Stimulated activated CD8-positive, alpha-beta memory T cell treated with anti-CD3 and anti-CD28 coated beads, Interleukin-4, amount 100 ng/mL, for 48 hours (primary cell): ENCODE measurements at regions not wholly inside any gene's neighbourhood (a gene's known extent, or its start where the extent isn't known, plus 50 kb on each side); places are given as distances from the start of the nearest gene placed in this dataset.
"Not testable (repeated sequence)": the region's sequence is repeated elsewhere in the genome, so short reads cannot be mapped to it uniquely, and the experiment has no call there.

Experiments
- DNase-seq: peaks from one replicate; pipeline ENCODE4 v3.0.0-alpha.2; 2020

DNA sequence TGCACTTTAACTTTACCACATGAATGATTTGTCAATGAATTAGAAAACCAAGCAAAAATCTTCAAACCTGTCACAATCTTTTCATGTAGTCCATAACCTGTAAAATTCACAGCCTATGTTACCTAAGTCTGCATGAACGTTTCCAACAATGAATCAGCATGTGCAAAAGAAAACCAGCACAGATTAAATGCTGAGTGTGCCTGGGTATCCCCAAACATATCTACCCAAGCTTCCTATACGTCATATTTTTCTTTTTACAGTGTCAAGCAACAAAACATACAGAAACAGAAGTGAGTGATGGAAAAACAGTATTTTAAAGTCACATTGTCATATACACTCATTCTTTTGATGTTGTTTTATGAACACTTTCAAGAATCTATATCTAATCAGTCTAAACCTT lies 713.5 kb downstream of the RFPL4B start:
- no peak for DNase-seq

DNA sequence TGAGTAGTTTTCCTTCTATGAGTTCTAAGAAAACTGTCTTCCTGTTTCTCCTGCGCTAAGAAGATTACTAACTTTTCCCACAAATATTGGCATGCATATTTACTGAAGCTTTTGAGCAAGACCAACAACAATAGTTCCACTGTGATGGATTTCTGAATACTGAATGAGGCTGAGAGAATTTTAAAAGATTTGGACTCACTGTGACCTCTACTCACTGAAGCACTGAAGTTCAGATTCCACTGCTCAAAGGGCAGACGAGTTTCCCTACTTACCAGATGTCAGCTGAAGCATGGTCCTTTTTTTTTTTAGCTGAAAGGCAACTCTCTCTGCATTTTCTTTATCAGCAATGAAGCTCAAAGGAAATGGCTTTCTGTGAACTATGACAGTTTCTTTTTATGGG lies 718.5 kb downstream of the RFPL4B start:
- DNase-seq: no peak

DNA sequence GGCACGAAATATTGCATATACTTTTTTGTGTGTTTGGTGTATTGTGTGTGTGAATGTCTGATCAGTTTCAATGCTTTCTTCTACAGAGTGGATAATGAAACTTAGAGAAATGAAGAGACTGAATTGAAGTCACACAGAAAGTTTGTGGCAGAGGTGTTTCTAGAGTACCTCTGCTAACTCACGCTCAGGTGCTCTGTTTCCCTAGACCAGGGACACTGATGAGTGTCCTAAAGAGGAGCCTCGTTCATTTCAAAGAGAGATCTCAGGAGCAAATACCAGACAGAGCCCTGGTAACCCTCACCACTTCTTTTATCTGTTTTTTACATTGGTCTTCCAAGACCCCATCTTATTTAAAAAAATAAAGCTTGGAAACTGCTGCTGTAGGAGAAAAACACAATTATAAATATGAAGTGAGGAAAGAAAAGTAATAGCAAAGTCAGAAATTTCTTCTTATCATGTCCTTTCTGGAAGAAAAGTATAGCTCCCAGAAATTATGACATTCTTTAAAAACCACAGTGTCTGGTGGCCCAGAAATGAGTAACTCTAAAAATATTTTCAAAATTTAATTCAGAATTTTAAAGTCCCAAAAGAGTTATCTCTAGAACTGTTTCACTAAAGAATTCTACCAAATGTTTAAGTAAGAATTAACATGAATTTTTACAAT lies 720.6 kb downstream of the RFPL4B start:
- no peak for DNase-seq

DNA sequence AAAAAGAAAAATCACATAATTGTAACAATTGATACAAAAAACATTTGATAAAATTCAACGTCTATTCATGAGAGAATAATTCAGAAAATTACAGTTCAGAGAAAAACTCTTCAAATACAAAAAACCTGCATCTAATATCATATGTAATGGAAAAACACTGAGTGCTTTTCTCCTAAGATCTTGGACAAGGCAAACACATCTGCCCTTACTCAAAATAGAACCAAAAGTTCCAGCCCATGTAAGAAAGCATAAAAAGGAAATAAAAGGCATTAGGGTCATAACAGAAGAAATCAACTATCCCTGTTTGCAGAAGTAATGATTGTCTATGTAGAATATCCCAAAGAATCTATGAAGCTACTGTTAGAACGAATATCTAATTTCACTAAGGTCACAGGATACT lies 721.4 kb downstream of the RFPL4B start:
- DNase-seq: no peak

DNA sequence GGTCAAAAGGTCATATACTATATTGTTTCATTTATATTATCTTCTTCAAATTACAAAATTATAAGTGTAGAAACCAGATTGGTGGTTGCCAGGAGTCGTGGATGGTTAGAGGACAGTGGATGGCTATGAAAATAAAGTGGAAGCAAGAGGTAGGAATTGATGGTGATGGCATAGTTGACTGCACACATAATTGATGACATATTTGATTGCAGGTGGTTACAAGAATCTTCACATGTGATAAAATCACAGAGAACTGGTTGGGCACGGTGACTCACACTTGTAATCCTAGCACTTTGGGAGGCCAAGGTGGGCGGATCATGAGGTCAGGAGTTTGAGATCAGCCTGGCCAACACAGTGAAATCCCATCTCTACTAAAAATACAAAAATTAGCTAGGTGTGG lies 723.6 kb downstream of the RFPL4B start:
- DNase-seq: not testable (repeated sequence)

- DNase-seq: no peak
These were observed 726.6 kb downstream of the RFPL4B start for GRCh38 chr6:113073611-113074191.

- DNase-seq: no peak
These were observed 729.0 kb downstream of the RFPL4B start for GRCh38 chr6:113076116-113076515.

GRCh38 chr6:113076816-113077215 lies 729.7 kb downstream of the RFPL4B start:
- DNase-seq: no peak

DNA sequence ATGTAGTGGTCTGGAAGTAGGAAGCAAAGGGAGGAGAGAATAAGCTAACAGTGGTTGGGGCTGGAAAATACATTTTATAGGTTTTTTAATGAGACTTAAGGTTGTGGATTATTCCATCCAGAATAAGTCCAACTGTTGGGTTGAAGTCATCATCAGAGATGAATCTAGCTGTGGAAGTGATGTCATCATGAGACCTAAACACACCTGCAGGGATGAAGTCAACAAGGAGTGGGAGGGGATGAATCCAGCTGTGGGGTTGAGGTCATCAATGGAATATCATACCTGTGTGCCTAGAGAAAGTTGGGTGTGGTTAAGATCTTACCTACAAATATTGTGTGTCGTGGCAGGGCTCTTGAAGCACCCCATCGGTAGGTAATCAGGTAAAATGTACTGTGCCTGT lies 730.7 kb downstream of the RFPL4B start:
- DNase-seq: no peak

GRCh38 chr6:113078791-113079190 lies 731.7 kb downstream of the RFPL4B start:
- no peak for DNase-seq

DNA sequence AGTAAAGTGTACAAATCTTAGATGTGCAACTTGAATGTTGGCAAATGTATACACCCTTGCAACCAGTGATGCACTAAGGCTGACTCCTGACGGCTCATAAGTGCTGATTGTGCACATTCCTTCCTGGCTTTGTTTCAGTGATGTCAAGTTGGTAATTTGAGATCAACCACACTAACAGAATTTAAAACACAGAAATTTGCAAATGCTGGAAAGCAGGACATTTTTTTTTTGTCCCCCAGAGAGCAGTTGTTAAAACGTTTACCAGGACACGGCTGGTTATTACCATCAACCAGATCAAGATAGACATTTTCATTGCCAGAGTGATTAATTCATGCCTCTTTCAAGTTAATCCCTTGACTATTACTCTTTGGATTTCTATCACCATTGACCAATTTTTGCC lies 735.6 kb downstream of the RFPL4B start:
- DNase-seq: no peak

- no peak for DNase-seq
These were observed 736.8 kb downstream of the RFPL4B start for GRCh38 chr6:113083947-113084346.

DNA sequence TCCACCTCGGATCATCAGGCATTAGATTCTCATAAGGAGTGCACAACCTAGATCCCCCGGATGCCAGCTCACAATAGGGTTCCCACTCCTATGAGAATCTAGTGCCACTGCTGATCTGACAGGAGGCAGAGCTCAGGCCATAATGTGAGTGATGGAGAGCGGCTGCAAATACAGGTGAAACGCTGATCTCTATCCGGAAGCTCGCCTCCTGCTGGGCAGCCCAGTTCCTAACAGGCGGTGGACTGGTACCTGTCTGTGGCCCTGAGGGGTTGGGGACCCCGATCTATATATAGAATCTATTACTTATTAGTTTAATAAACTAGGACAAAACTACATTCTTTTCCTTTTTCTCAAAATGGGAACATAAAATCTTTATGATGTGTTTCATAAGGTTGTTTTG lies 741.9 kb downstream of the RFPL4B start:
- no peak for DNase-seq

DNA sequence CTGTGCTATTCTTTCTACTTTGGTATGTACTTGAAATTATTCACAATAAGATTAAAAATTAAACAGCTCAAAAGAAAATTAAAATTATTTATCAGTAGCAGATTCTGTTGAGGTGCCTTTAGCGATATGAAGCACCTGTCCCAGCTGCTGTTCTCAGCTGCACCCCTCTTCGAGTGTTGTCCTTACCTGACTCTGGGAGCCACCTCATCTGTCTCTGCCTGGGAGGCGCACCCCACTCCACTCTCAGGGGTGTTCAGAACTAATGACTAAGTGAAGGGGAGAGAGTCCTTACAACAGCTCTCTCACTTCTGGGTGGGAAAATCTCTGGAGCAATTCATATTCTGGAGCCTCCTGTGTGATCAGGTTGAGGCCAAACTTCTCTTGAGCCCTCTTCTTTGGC lies 745.7 kb downstream of the RFPL4B start:
- DNase-seq: no peak

- DNase-seq: no peak
These were observed 747.6 kb downstream of the RFPL4B start for GRCh38 chr6:113094779-113095178.

DNA sequence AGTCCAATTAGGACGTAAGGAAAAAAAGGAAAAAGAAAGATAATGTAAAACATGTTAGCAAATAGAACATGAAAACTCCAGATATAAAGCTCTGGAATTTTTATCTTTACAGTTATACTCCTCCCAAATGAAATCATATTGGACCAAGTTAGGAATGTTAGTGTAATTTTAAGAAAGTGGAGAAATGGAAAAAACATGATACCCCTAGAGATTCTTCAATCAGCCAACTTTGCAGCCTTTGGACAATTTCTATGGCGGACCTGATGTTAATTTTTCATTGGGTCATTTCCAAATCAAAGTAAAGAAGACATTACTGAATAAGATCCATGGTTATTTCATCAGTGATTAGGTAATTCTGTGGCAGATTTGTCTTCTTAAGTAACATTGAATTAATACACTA lies 748.7 kb downstream of the RFPL4B start:
- no peak for DNase-seq

GRCh38 chr6:113102761-113103160 lies 754.4 kb upstream of the MARCKS start:
- no peak for DNase-seq

DNA sequence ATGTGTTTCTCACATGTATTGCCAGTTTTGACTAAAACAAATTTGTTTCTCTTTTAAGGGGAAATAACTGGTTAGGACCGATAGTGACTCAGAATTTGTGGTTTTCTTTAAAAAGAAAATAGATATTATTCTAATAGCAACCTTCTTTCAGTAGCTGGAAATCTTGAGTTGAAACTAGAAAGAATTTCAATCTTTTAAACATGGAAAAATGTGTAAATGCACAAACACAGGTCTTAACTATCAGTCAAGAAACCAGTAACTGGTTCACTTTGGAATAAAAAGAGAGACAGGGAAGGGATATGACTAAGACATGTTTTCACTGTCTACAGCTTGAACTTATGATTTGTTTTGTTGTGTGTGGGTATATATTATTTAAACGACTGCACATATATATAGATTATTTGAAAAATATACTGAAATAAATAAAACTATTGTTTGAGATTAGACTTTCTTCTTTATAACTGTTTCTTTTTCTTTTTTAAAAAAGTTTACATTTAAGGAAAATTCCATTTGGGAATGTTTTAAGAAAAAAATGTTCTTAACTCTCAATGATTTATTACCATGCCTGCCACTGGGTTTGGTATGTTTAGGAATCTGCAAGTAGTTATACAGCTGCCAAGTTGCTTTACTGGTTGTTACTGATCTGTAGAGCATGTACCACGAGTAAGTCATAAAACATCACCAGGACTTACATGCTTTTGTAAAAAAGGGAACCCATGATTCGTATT lies 753.3 kb upstream of the MARCKS start:
- no peak for DNase-seq

DNA sequence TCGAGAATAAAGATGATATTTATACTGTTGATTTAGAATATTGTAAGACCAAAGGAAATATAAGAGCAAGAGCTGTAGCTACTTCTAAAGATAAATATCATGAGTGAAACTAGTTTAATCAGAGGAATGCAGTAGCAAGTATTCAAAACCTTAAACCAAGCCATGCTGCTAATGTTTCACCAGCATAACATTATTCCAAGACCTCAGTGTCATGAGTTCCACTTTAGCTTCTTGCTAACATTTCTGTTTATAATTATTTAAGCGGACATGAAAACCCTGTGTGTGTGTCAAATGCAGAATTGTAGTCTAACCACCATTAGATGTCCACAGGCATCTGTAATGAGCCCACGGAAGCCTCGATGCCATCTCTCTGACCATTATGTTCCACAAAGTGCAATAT lies 752.6 kb upstream of the MARCKS start:
- no peak for DNase-seq

GRCh38 chr6:113104951-113105350 lies 752.2 kb upstream of the MARCKS start:
- DNase-seq: no peak

GRCh38 chr6:113110211-113110610 lies 746.9 kb upstream of the MARCKS start:
- no peak for DNase-seq

GRCh38 chr6:113111550-113111949 lies 745.6 kb upstream of the MARCKS start:
- DNase-seq: no peak

GRCh38 chr6:113112086-113112485 lies 745.1 kb upstream of the MARCKS start:
- DNase-seq: no peak

- DNase-seq: no peak
These were observed 741.9 kb upstream of the MARCKS start for GRCh38 chr6:113115196-113115595.

GRCh38 chr6:113120224-113120581 lies 736.9 kb upstream of the MARCKS start:
- DNase-seq: no peak
